ENCODE measurements at regions not wholly inside any gene's neighbourhood (a gene's known extent, or its start where the extent isn't known, plus 50 kb on each side); places are given as distances from the start of the nearest gene placed in this dataset.

DNA sequence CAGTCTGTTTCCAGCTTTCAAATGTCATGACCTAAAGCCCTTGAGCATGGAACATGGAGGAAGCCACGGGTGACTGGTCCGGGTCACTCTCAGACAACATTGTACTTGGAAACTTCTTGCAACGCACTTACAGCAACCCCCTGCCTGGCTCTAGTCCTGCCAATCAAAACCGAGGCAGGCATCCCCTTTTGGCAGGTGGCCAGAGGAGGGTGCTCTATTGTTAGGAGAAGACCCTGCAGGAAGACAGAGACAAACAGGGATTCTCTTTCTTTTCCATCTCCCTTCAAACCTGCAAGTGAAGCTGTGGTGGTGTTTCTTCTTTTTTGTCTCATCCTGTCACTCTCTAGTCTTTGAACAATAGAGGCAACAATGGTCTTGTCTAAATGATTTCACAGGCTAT, 667.2 kb downstream of the ZEB2 start:
- TF ChIP-seq, protein P1, sequence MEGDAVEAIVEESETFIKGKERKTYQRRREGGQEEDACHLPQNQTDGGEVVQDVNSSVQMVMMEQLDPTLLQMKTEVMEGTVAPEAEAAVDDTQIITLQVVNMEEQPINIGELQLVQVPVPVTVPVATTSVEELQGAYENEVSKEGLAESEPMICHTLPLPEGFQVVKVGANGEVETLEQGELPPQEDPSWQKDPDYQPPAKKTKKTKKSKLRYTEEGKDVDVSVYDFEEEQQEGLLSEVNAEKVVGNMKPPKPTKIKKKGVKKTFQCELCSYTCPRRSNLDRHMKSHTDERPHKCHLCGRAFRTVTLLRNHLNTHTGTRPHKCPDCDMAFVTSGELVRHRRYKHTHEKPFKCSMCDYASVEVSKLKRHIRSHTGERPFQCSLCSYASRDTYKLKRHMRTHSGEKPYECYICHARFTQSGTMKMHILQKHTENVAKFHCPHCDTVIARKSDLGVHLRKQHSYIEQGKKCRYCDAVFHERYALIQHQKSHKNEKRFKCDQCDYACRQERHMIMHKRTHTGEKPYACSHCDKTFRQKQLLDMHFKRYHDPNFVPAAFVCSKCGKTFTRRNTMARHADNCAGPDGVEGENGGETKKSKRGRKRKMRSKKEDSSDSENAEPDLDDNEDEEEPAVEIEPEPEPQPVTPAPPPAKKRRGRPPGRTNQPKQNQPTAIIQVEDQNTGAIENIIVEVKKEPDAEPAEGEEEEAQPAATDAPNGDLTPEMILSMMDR (IDR thresholded peaks at IDR 0.05 in 8 of 11, conservative IDR thresholded peaks at IDR 0.05 in 3 of 11) = no peak
- TF ChIP-seq POLR2A (IDR thresholded peaks at IDR 0.05) (no peak), POLR2AphosphoS5 (IDR thresholded peaks at IDR 0.05) (no peak)

All from spleen (tissue), 7 donors.